ENCODE measurements at regions not wholly inside any gene's neighbourhood (a gene's known extent, or its start where the extent isn't known, plus 50 kb on each side); places are given as distances from the start of the nearest gene placed in this dataset.
A peak's percentile ranks its signal among the peaks of the same experiment; 100 is the strongest.

- Histone ChIP-seq H3K4me2 (ENCODE audit: low read length) (peak overlapping the region; percentile 15), H3K4me1 (ENCODE audit: insufficient read depth, low read length) (no peaks in the 10 kb centered on the region), H3K9me3 (ENCODE audit: insufficient read depth, low read depth, low read length) (no peaks in the 10 kb centered on the region), H2AFZ (ENCODE audit: low read depth, low read length) (no peak overlapping the region), H3K27me3 (ENCODE audit: insufficient read depth, low read length) (no peaks in the 10 kb centered on the region), H3K36me3 (ENCODE audit: insufficient read depth, low read length) (no peaks in the 10 kb centered on the region), H3K79me2 (ENCODE audit: insufficient read depth, low read length) (no peaks in the 10 kb centered on the region), H3K4me3 (ENCODE audit: insufficient read depth, low read depth, low read length) (no peak overlapping the region), H4K20me1 (ENCODE audit: insufficient read depth, low read length) (no peaks in the 10 kb centered on the region), H3K9ac (ENCODE audit: low read length) (no peak overlapping the region), H3K27ac (ENCODE audit: low read depth, low read length) (no peak overlapping the region)
- no peaks in the 10 kb centered on the region for H3K36me3 Mint-ChIP-seq (ENCODE audit: low read depth, unreplicated experiment)
- no peak for FAIRE-seq
- peaks cover 26% of the 10 kb centered on the region for H3K9me3 Mint-ChIP-seq (ENCODE audit: unreplicated experiment)
- peaks cover 22% of the 10 kb centered on the region for H3K4me1 Mint-ChIP-seq (ENCODE audit: low read depth, unreplicated experiment)
- TF ChIP-seq EZH2 (IDR thresholded peaks at IDR 0.05; ENCODE audit: insufficient read depth, low read length) (no peak), CTCF (IDR thresholded peaks at IDR 0.05; ENCODE audit: insufficient read depth, low read depth, low read length) (no peak)
- H3K4me3 Mint-ChIP-seq (ENCODE audit: unreplicated experiment): no peak overlapping the region
- peak; percentile 55 for DNase-seq (ENCODE audit: low read depth)
- peak overlapping the region; percentile 96 for H3K27ac Mint-ChIP-seq (ENCODE audit: unreplicated experiment)
- H3K27me3 Mint-ChIP-seq (ENCODE audit: low read depth, unreplicated experiment): no peaks in the 10 kb centered on the region
Observed at GRCh38 chr4:91826186-91826585, 477.6 kb upstream of the GRID2 start.

GRCh38 chr4:91827914-91828313, 475.9 kb upstream of the GRID2 start:
- Mint-ChIP-seq H3K36me3 (ENCODE audit: low read depth, unreplicated experiment) (no peaks in the 10 kb centered on the region), H3K9me3 (ENCODE audit: unreplicated experiment) (peaks cover 18% of the 10 kb centered on the region), H3K4me3 (ENCODE audit: unreplicated experiment) (no peak overlapping the region), H3K27me3 (ENCODE audit: low read depth, unreplicated experiment) (no peaks in the 10 kb centered on the region), H3K4me1 (ENCODE audit: low read depth, unreplicated experiment) (peaks cover 25% of the 10 kb centered on the region), H3K27ac (ENCODE audit: unreplicated experiment) (no peak overlapping the region)
- H3K4me3 ChIP-seq (ENCODE audit: insufficient read depth, low read depth, low read length): no peak overlapping the region
- H3K36me3 ChIP-seq (ENCODE audit: insufficient read depth, low read length): no peaks in the 10 kb centered on the region
- H4K20me1 ChIP-seq (ENCODE audit: insufficient read depth, low read length): no peaks in the 10 kb centered on the region
- H3K4me2 ChIP-seq (ENCODE audit: low read length): no peak overlapping the region
- H3K27me3 ChIP-seq (ENCODE audit: insufficient read depth, low read length): no peaks in the 10 kb centered on the region
- DNase-seq (ENCODE audit: low read depth) (no peak), FAIRE-seq (no peak)
- no peak overlapping the region for H3K9ac ChIP-seq (ENCODE audit: low read length)
- H3K9me3 ChIP-seq (ENCODE audit: insufficient read depth, low read depth, low read length): peaks cover 3% of the 10 kb centered on the region
- H3K4me1 ChIP-seq (ENCODE audit: insufficient read depth, low read length): no peaks in the 10 kb centered on the region
- no peak overlapping the region for H3K27ac ChIP-seq (ENCODE audit: low read depth, low read length)
- no peak for TF ChIP-seq CTCF (IDR thresholded peaks at IDR 0.05; ENCODE audit: insufficient read depth, low read depth, low read length)
- TF ChIP-seq EZH2 (IDR thresholded peaks at IDR 0.05; ENCODE audit: insufficient read depth, low read length): no peak
- no peaks in the 10 kb centered on the region for H3K79me2 ChIP-seq (ENCODE audit: insufficient read depth, low read length)
- H2AFZ ChIP-seq (ENCODE audit: low read depth, low read length): no peak overlapping the region

GRCh38 chr4:91829531-91829930, 474.2 kb upstream of the GRID2 start:
- H3K4me3 Mint-ChIP-seq (ENCODE audit: unreplicated experiment): no peak overlapping the region
- Histone ChIP-seq H3K4me1 (ENCODE audit: insufficient read depth, low read length) (no peaks in the 10 kb centered on the region), H3K9ac (ENCODE audit: low read length) (no peak overlapping the region), H3K4me2 (ENCODE audit: low read length) (no peak overlapping the region), H3K27ac (ENCODE audit: low read depth, low read length) (no peak overlapping the region), H3K27me3 (ENCODE audit: insufficient read depth, low read length) (no peaks in the 10 kb centered on the region), H3K4me3 (ENCODE audit: insufficient read depth, low read depth, low read length) (no peak overlapping the region), H4K20me1 (ENCODE audit: insufficient read depth, low read length) (no peaks in the 10 kb centered on the region), H3K9me3 (ENCODE audit: insufficient read depth, low read depth, low read length) (peaks cover 12% of the 10 kb centered on the region), H2AFZ (ENCODE audit: low read depth, low read length) (no peak overlapping the region), H3K36me3 (ENCODE audit: insufficient read depth, low read length) (no peaks in the 10 kb centered on the region), H3K79me2 (ENCODE audit: insufficient read depth, low read length) (no peaks in the 10 kb centered on the region)
- peaks cover 25% of the 10 kb centered on the region for H3K4me1 Mint-ChIP-seq (ENCODE audit: low read depth, unreplicated experiment)
- H3K27me3 Mint-ChIP-seq (ENCODE audit: low read depth, unreplicated experiment): no peaks in the 10 kb centered on the region
- peaks cover 4% of the 10 kb centered on the region for H3K36me3 Mint-ChIP-seq (ENCODE audit: low read depth, unreplicated experiment)
- no peak for FAIRE-seq
- DNase-seq (ENCODE audit: low read depth): peak; percentile 19
- H3K9me3 Mint-ChIP-seq (ENCODE audit: unreplicated experiment): peaks cover 30% of the 10 kb centered on the region
- TF ChIP-seq EZH2 (IDR thresholded peaks at IDR 0.05; ENCODE audit: insufficient read depth, low read length) (no peak), CTCF (IDR thresholded peaks at IDR 0.05; ENCODE audit: insufficient read depth, low read depth, low read length) (no peak)
- H3K27ac Mint-ChIP-seq (ENCODE audit: unreplicated experiment): no peak overlapping the region
